Mucosa of descending colon (tissue), 3 donors: ENCODE measurements at regions not wholly inside any gene's neighbourhood (a gene's known extent, or its start where the extent isn't known, plus 50 kb on each side); places are given as distances from the start of the nearest gene placed in this dataset.

Experiments
- ATAC-seq: fragments of 200-7000 bp; cut with Tn5 transposase; one replicate; pipeline ENCODE4 v1.9.1; 2020; ENCODE audit warnings: mild to moderate bottlenecking, moderate library complexity
- DNase-seq, 3 donors: peaks; one replicate each; pipeline ENCODE4 v3.0.0-alpha.2; 2020
- H3K36me3 ChIP-seq: fragments of 200-600 bp; one replicate; pipeline ENCODE4 v1.8.0; 2021; ENCODE audit warnings: low read depth, mild to moderate bottlenecking
- H3K4me1 ChIP-seq: fragments of 200-600 bp; one replicate; pipeline ENCODE4 v1.8.0; 2021; ENCODE audit warnings: low read depth, mild to moderate bottlenecking
- H3K4me3 ChIP-seq: fragments of 200-600 bp; one replicate; pipeline ENCODE4 v1.8.0; 2021; ENCODE audit warnings: mild to moderate bottlenecking
- H3K9me3 ChIP-seq: fragments of 200-600 bp; one replicate; pipeline ENCODE4 v1.8.0; 2021; ENCODE audit warnings: mild to moderate bottlenecking
- CTCF ChIP-seq: fragments of 200-600 bp; IDR thresholded peaks from one replicate; pipeline ENCODE4 v1.8.0; 2022; ENCODE audit warnings: antibody characterized with exemption, mild to moderate bottlenecking
- intact Hi-C, 2 donors: fragments of 100-400 bp; cut with DNase I in 1 of 2; cut with micrococcal nuclease in 1 of 2; formaldehyde crosslinking; loops; one replicate each; pipeline versions ENCODE4 v1.11.0 to v1.11.1; 2022; cut with DNase I, micrococcal nuclease
- donor health status: DM: no; HTN: no; CAD: no; lungs with moderate emphysema.
- donor health status: DM: no; HTN: no; CAD: no.
- donor health status: DM: no; HTN: yes; CAD: no.

- no peak for TF ChIP-seq CTCF
- no peaks in the 10 kb centered on the region for H3K36me3 ChIP-seq
- ATAC-seq (no peak), DNase-seq (no peak)
- H3K9me3 ChIP-seq = no peaks in the 10 kb centered on the region
- intact Hi-C loops = no loop called here
- no peak overlapping the region for H3K4me3 ChIP-seq
- no peaks in the 10 kb centered on the region for H3K4me1 ChIP-seq
These were observed 425.8 kb upstream of the MDFIC2 start for GRCh38 chr3:70738291-70738681.

- intact Hi-C loops = no loop called here
- no peaks in the 10 kb centered on the region for H3K36me3 ChIP-seq
- H3K9me3 ChIP-seq = no peaks in the 10 kb centered on the region
- H3K4me3 ChIP-seq = no peak overlapping the region
- no peak for ATAC-seq
- no peak for TF ChIP-seq CTCF
- no peaks in the 10 kb centered on the region for H3K4me1 ChIP-seq
- peak in 1 of 3 donors; percentile 1 for DNase-seq
These were observed 425.3 kb upstream of the MDFIC2 start for GRCh38 chr3:70737666-70738290.

- H3K36me3 ChIP-seq = no peaks in the 10 kb centered on the region
These were observed 423.6 kb upstream of the MDFIC2 start for GRCh38 chr3:70736009-70736408.

GRCh38 chr3:70734756-70735155, 422.3 kb upstream of the MDFIC2 start:
- Histone ChIP-seq H3K4me3 (no peak overlapping the region), H3K36me3 (no peaks in the 10 kb centered on the region), H3K9me3 (no peaks in the 10 kb centered on the region), H3K4me1 (no peaks in the 10 kb centered on the region)
- intact Hi-C loops = no loop called here
- ATAC-seq (no peak), DNase-seq (no peak)
- TF ChIP-seq CTCF = no peak

More at GRCh38 chr3:70736009-70736408, 423.6 kb upstream of the MDFIC2 start:
- no peaks in the 10 kb centered on the region for H3K4me1 ChIP-seq
- intact Hi-C loops = no loop called here
- DNase-seq = no peak
- H3K9me3 ChIP-seq = no peaks in the 10 kb centered on the region
- TF ChIP-seq CTCF = no peak
- no peak overlapping the region for H3K4me3 ChIP-seq
- no peak for ATAC-seq

GRCh38 chr3:70731046-70731445, 418.6 kb upstream of the MDFIC2 start:
- ATAC-seq (no peak), DNase-seq (no peak)
- Histone ChIP-seq H3K4me3 (no peak overlapping the region), H3K36me3 (no peaks in the 10 kb centered on the region), H3K9me3 (no peaks in the 10 kb centered on the region), H3K4me1 (no peaks in the 10 kb centered on the region)
- no peak for TF ChIP-seq CTCF
- intact Hi-C loops = no loop called here

GRCh38 chr3:70729845-70730244, 417.4 kb upstream of the MDFIC2 start:
- intact Hi-C loops = no loop called here
- Histone ChIP-seq H3K36me3 (no peaks in the 10 kb centered on the region), H3K4me3 (no peak overlapping the region), H3K4me1 (no peaks in the 10 kb centered on the region), H3K9me3 (no peaks in the 10 kb centered on the region)
- ATAC-seq = no peak
- no peak for DNase-seq
- TF ChIP-seq CTCF = no peak
